Right lobe of liver (tissue), 4 donors: ENCODE measurements at regions not wholly inside any gene's neighbourhood (a gene's known extent, or its start where the extent isn't known, plus 50 kb on each side); places are given as distances from the start of the nearest gene placed in this dataset.

Experiments used
- POLR2A ChIP-seq: fragments of 450-650 bp; IDR thresholded peaks from one replicate; pipeline ENCODE4 v1.6.1; 2017; ENCODE audit warnings: antibody characterized with exemption, mild to moderate bottlenecking
- TF ChIP-seq, protein P1 (sequence below), 4 donors: fragments of 200-600 bp in 3 of 4; fragments of 450-650 bp in 1 of 4; IDR thresholded peaks; one replicate each; pipeline versions ENCODE4 v1.5.1 to v1.8.0; 2016 to 2022; ENCODE audit warnings: antibody characterized with exemption in 4 of 4, mild to moderate bottlenecking in 2 of 4
- donor health status: DM: no; HTN: no; CAD: no.
- donor health status: DM: no; HTN: no; CAD: no.
- donor health status: DM: no; HTN: yes; CAD: no.

DNA sequence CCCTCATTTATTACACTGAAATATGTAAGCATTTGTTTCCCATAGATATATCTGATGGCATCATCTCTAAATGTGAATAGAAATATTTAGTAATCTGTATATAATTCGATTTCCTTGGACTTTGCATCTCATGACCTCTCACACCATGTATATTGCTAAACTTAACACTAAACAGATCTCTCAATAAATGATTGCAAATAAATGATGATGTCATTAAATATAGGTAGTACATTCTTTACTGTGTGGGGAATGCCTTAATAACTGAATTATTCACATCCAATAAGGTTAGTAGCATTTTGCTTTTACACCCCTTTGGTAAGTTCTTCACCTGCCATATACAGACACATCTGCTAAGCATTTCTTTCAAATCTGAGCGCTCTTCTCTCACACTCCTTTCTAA is 340.5 kb downstream of the FSCB start:
- TF ChIP-seq, protein P1, sequence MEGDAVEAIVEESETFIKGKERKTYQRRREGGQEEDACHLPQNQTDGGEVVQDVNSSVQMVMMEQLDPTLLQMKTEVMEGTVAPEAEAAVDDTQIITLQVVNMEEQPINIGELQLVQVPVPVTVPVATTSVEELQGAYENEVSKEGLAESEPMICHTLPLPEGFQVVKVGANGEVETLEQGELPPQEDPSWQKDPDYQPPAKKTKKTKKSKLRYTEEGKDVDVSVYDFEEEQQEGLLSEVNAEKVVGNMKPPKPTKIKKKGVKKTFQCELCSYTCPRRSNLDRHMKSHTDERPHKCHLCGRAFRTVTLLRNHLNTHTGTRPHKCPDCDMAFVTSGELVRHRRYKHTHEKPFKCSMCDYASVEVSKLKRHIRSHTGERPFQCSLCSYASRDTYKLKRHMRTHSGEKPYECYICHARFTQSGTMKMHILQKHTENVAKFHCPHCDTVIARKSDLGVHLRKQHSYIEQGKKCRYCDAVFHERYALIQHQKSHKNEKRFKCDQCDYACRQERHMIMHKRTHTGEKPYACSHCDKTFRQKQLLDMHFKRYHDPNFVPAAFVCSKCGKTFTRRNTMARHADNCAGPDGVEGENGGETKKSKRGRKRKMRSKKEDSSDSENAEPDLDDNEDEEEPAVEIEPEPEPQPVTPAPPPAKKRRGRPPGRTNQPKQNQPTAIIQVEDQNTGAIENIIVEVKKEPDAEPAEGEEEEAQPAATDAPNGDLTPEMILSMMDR (IDR thresholded peaks at IDR 0.05), result no peak
- TF ChIP-seq POLR2A, result no peak
